Ovary (tissue), 7 donors: ENCODE measurements at regions not wholly inside any gene's neighbourhood (a gene's known extent, or its start where the extent isn't known, plus 50 kb on each side); places are given as distances from the start of the nearest gene placed in this dataset.

Source experiments
- DNase-seq, 5 donors: peaks; one replicate each; pipeline ENCODE4 v3.0.0-alpha.2; 2019 to 2020
- H3K27ac ChIP-seq, 2 donors: fragments of 200-600 bp; one replicate each; pipeline versions ENCODE4 v1.5.1 to v1.8.0; 2019 to 2022
- H3K27me3 ChIP-seq: fragments of 200-600 bp; one replicate; pipeline ENCODE4 v1.8.0; 2022
- H3K36me3 ChIP-seq: fragments of 200-600 bp; sonication (generic); one replicate; pipeline ENCODE4 v1.5.1; 2019
- H3K4me1 ChIP-seq: one replicate; pipeline ENCODE4 v1.8.1; 2013; ENCODE audit warnings: mild to moderate bottlenecking, moderate library complexity; ENCODE audit not compliant: insufficient read depth
- H3K4me3 ChIP-seq: fragments of 200-600 bp; sonication (generic); one replicate; pipeline ENCODE4 v1.5.1; 2017
- H3K9me3 ChIP-seq, 2 donors: fragments of 200-600 bp in 1 of 2; sonication (generic) in 1 of 2; one replicate each; pipeline versions ENCODE4 v1.5.1 to v1.8.1; 2013 to 2019; ENCODE audit warnings: mild to moderate bottlenecking in 1 of 2, moderate library complexity in 1 of 2
- EP300 ChIP-seq: sonication (generic); formaldehyde crosslinking; IDR thresholded peaks from one replicate; pipeline ENCODE4 v1.6.1; 2017; ENCODE audit warnings: antibody characterized with exemption
- POLR2A ChIP-seq: fragments of 450-650 bp; IDR thresholded peaks from one replicate; pipeline ENCODE4 v1.6.1; 2017; ENCODE audit warnings: antibody characterized with exemption, mild to moderate bottlenecking, moderate library complexity
- WGBS, 3 donors: extraction: QIAGEN DNeasy Blood & Tissue Kit in 1 of 3; methylation state at CpG; one replicate each; pipeline versions ENCODE4 v1.1.5 to v1.1.7; 2013 to 2017; 5-methylcytosine and 5-hydroxymethylcytosine counted together
- intact Hi-C, 4 donors: fragments of 100-400 bp; cut with DNase I; formaldehyde crosslinking; loops; one replicate each; pipeline versions ENCODE4 v1.11.0 to v1.15.1; 2022 to 2023
- TF ChIP-seq, protein P1 (sequence below), 3 donors: fragments of 450-650 bp in 2 of 3; fragments of 200-600 bp in 1 of 3; IDR thresholded peaks; one replicate each; pipeline versions ENCODE4 v1.5.1 to v1.8.0; 2016 to 2022; ENCODE audit warnings: antibody characterized with exemption in 3 of 3, mild to moderate bottlenecking in 1 of 3
- donor health status: DM: no; HTN: no; CAD: no; lungs with moderate emphysema.
- donor health status: DM: no; HTN: no; CAD: no.
- donor health status: Bipolar disorder and iron deficiency.
- donor health status: DM: no; HTN: no; CAD: no.
- donor health status: DM: yes; HTN: yes; CAD: no.

DNA sequence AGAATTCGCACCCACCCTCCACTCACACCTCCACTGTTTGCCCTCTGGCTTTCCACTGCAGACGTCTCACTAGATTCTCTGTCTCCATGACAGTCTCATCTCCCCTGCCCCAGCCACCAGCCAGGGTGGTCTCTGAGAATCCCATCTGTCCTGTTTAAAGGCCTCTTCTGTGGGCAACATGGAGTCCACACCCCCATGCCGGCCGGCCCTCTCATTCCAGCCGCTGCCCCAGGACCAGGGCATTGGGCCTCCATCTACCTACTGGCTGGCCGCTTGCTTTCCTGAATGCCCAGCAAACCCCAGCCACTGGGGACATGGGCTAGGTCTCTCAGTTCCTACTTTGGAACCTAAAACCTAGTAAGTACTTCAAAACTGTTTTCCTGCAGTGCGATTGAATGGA is 65.6 kb upstream of the RUFY1 start:
- Histone ChIP-seq H3K36me3 (no peaks in the 10 kb centered on the region), H3K27me3 (no peaks in the 10 kb centered on the region), H3K9me3 (no peaks in the 10 kb centered on the region), H3K4me3 (no peak overlapping the region), H3K27ac (no peak overlapping the region), H3K4me1 (no peaks in the 10 kb centered on the region)
- TF ChIP-seq POLR2A (no peak), EP300 (no peak)
- TF ChIP-seq, protein P1, sequence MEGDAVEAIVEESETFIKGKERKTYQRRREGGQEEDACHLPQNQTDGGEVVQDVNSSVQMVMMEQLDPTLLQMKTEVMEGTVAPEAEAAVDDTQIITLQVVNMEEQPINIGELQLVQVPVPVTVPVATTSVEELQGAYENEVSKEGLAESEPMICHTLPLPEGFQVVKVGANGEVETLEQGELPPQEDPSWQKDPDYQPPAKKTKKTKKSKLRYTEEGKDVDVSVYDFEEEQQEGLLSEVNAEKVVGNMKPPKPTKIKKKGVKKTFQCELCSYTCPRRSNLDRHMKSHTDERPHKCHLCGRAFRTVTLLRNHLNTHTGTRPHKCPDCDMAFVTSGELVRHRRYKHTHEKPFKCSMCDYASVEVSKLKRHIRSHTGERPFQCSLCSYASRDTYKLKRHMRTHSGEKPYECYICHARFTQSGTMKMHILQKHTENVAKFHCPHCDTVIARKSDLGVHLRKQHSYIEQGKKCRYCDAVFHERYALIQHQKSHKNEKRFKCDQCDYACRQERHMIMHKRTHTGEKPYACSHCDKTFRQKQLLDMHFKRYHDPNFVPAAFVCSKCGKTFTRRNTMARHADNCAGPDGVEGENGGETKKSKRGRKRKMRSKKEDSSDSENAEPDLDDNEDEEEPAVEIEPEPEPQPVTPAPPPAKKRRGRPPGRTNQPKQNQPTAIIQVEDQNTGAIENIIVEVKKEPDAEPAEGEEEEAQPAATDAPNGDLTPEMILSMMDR (IDR thresholded peaks at IDR 0.05): no peak
- intact Hi-C loops: loop anchor here in 1 of 4 donors (10.0 kb wide), 1 partner anchor 140 kb away; the partner anchor contains the start of gene ADAMTS2
- DNase-seq: no peak
- 93 to 95% (median 94%) methylated on average over 7 of the region's 7 CpGs for WGBS, 3 donors

DNA sequence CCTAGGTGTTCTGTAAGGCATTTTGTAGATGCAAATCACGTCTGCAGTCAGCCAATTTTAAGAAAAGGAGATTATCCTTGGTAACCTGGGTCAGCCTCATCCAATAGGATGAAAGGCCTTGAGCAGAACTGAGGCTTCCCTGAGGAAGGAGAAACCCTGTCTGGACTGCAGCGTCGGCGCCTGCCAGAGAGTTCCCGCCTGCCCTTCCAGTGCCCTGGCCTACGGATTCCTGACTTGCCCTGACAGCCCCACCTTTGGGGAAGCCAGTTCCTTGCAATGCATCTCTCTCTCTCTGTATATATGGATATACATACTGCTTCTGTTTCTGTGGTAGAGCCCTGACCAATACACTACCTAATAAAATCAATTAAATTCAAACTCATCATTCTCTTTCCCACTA is 66.2 kb upstream of the RUFY1 start:
- 57 to 80% (median 72%) methylated on average over 6 of the region's 6 CpGs for WGBS, 3 donors
- no peak overlapping the region for H3K4me3 ChIP-seq
- intact Hi-C loops: loop anchor here in 1 of 4 donors (10.0 kb wide), 1 partner anchor 139 kb away; the partner anchor contains the start of gene ADAMTS2

DNA sequence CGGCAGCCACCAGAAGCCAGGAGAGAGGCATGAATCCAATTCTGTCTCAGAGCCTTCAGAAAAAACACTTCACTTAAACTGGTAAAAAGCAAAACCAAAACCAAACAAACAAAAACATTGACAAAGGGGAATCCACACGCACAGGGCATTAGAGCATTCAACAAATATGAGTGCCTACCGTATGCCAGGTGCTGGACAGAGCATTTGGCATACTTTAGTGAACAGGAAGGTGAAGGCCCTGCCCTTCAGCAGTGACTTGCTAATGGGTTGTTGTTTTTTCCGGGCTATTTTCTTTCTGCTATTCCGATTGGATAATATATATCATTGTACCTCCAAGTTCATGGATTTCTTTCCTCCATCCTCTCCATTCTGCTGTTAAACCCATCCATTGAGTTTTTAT is 71.7 kb upstream of the RUFY1 start:
- WGBS, 3 donors: 83 to 85% (median 84%) methylated on average over 5 of the region's 5 CpGs
- H3K27me3 ChIP-seq: no peaks in the 10 kb centered on the region

More for the DNA sequence above, 66.2 kb upstream of the RUFY1 start:
- no peak for DNase-seq
- H3K9me3 ChIP-seq: no peaks in the 10 kb centered on the region
- no peaks in the 10 kb centered on the region for H3K4me1 ChIP-seq
- no peak overlapping the region for H3K27ac ChIP-seq
- no peaks in the 10 kb centered on the region for H3K27me3 ChIP-seq
- no peak for TF ChIP-seq POLR2A
- no peak for TF ChIP-seq EP300
- TF ChIP-seq, protein P1 (IDR thresholded peaks at IDR 0.05): no peak
- H3K36me3 ChIP-seq: no peaks in the 10 kb centered on the region

DNA sequence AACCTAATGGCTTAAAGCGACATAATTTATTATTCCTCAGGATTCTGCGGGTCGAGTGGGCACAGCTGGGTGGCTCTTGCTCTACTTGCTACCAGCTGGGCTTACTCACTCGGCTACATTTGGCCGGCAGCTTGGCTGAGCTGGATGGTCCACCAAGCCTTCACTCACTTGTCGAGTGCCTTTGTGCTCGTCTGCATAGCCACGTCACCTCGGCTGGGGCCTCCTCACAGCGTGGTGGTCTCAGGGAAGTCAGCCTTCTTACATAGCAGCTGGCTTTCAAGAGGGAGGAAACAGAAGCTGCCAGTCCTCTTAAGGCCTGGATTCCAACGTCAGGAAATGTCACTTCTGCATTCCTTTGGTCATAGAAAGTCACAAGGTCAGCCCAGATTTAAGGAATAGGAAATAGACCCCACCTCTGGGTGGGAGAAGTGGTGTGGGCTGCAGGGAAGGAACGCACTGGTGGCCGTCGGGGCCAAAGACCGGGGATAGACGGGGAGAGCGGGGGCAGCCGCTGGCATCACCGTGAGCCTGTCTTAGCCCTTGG is 75.1 kb upstream of the RUFY1 start:
- no peak for TF ChIP-seq POLR2A
- TF ChIP-seq EP300: no peak
- TF ChIP-seq, protein P1 (IDR thresholded peaks at IDR 0.05): no peak
- no peak for DNase-seq

More for the DNA sequence above, 71.7 kb upstream of the RUFY1 start:
- H3K4me3 ChIP-seq: no peak overlapping the region
- intact Hi-C loops: no loop called here
- H3K36me3 ChIP-seq: no peaks in the 10 kb centered on the region
- DNase-seq: no peak
- no peak for TF ChIP-seq POLR2A
- no peaks in the 10 kb centered on the region for H3K4me1 ChIP-seq
- H3K9me3 ChIP-seq: no peaks in the 10 kb centered on the region
- no peak overlapping the region for H3K27ac ChIP-seq

DNA sequence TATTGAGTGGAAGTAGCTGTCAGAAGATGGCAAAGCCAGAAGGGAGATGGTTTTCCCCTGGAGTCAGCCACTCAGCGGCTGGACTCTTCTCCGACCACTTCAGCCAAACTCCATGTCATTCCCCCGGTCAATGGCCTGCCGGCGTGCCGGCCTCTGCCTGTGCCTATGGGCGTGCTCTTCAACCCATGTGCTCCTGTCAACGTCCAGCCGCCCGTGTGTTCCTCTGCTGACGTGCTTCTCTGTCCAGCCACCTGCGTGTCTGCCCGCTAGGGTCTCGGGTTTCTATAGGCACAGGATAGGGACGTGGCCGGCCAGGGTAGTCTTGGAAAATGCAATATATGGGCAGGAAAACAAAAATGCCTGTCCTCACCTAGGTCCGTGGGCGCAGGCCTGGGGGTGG is 77.7 kb upstream of the RUFY1 start:
- Histone ChIP-seq H3K36me3 (no peaks in the 10 kb centered on the region), H3K27me3 (no peaks in the 10 kb centered on the region), H3K4me3 (no peak overlapping the region), H3K9me3 (no peaks in the 10 kb centered on the region), H3K4me1 (no peaks in the 10 kb centered on the region), H3K27ac (no peak overlapping the region)
- TF ChIP-seq POLR2A (no peak), EP300 (no peak)
- TF ChIP-seq, protein P1 (IDR thresholded peaks at IDR 0.05): no peak
- intact Hi-C loops: no loop called here
- no peak for DNase-seq
- WGBS, 3 donors: 86 to 91% (median 86%) methylated on average over 18 of the region's 18 CpGs

More for the DNA sequence above, 75.1 kb upstream of the RUFY1 start:
- Histone ChIP-seq H3K4me1 (no peaks in the 10 kb centered on the region), H3K36me3 (no peaks in the 10 kb centered on the region), H3K4me3 (no peak overlapping the region), H3K27ac (no peak overlapping the region), H3K27me3 (no peaks in the 10 kb centered on the region), H3K9me3 (no peaks in the 10 kb centered on the region)
- WGBS, 3 donors: 55 to 61% (median 60%) methylated on average over 19 of the region's 19 CpGs
- intact Hi-C loops: no loop called here
